IMR-90 (cell line): ENCODE measurements at regions not wholly inside any gene's neighbourhood (a gene's known extent, or its start where the extent isn't known, plus 50 kb on each side); places are given as distances from the start of the nearest gene placed in this dataset.

ENCODE experiments used
- ATAC-seq: fragments of 200-7000 bp; cut with Tn5 transposase; 2 replicates; pipeline ENCODE4 v1.9.1; 2020; ENCODE audit warnings: low read depth, mild to moderate bottlenecking, moderate library complexity
- BruUV-seq: library from RNA; stranded (reverse); fragments of 400-500 nt; replicated peaks from 2 replicates; lab custom pipeline; 2021; lab: Mats Ljungman, UMichigan
- CTCF ChIA-PET: fragments of 300-600 bp; formaldehyde crosslinking; extraction: SDS; loops from one replicate; lab custom pipeline; 2021; ENCODE audit warnings: antibody characterized with exemption; lab: Yijun Ruan, JAX
- POLR2A ChIA-PET: fragments of 300-600 bp; sonication (Branson Sonifier 250); formaldehyde crosslinking; loops from one replicate; lab custom pipeline; 2022; ENCODE audit warnings: antibody characterized with exemption; ENCODE audit not compliant: unreplicated experiment; lab: Charles Lee
- DNase-seq: peaks from one replicate; pipeline ENCODE4 v3.0.0; 2013
- H2AFZ ChIP-seq: replicated peaks from 2 replicates; pipeline ENCODE3; 2013; ENCODE audit warnings: low read length, mild to moderate bottlenecking; ENCODE audit not compliant: poor library complexity
- H2AK5ac ChIP-seq: 2 replicates; pipeline ENCODE4 v1.6.1; 2013; ENCODE audit warnings: low read depth, low read length, inconsistent platforms
- H2AK9ac ChIP-seq: replicated peaks from 2 replicates; pipeline ENCODE3; 2013; ENCODE audit warnings: mild to moderate bottlenecking, low read depth, low read length, moderate library complexity; ENCODE audit not compliant: poor library complexity
- H2BK120ac ChIP-seq: 2 replicates; pipeline ENCODE4 v1.6.1; 2013; ENCODE audit warnings: low read depth, low read length, inconsistent platforms
- H2BK15ac ChIP-seq: 3 replicates; pipeline ENCODE4 v1.6.1; 2013; ENCODE audit warnings: low read depth, low read length, inconsistent platforms
- H2BK20ac ChIP-seq: 2 replicates; pipeline ENCODE4 v1.6.1; 2013; ENCODE audit warnings: low read depth, mild to moderate bottlenecking, inconsistent platforms, low read length, moderate library complexity
- H2BK5ac ChIP-seq: 2 replicates; pipeline ENCODE4 v1.6.1; 2013; ENCODE audit warnings: mild to moderate bottlenecking, low read depth, low read length, inconsistent platforms; ENCODE audit not compliant: poor library complexity, severe bottlenecking
- H3K14ac ChIP-seq: replicated peaks from 2 replicates; pipeline ENCODE4 v1.6.1; 2013; ENCODE audit warnings: low read depth, low read length, inconsistent platforms
- H3K18ac ChIP-seq: 2 replicates; pipeline ENCODE4 v1.6.1; 2013; ENCODE audit warnings: low read depth, low read length, control low read depth
- H3K23ac ChIP-seq: 2 replicates; pipeline ENCODE4 v1.6.1; 2013; ENCODE audit warnings: low read depth, low read length, inconsistent platforms
- H3K27ac ChIP-seq: 2 replicates; pipeline ENCODE4 v1.5.1; 2013; ENCODE audit warnings: mild to moderate bottlenecking, control low read depth, low read length; ENCODE audit not compliant: insufficient read depth
- H3K27me3 ChIP-seq: 2 replicates; pipeline ENCODE4 v1.6.1; 2013; ENCODE audit warnings: low read length; ENCODE audit not compliant: control insufficient read depth, insufficient read depth
- H3K36me3 ChIP-seq: 2 replicates; pipeline ENCODE4 v1.6.1; 2013; ENCODE audit warnings: low read length, mixed read lengths; ENCODE audit not compliant: control insufficient read depth, insufficient read depth
- H3K4ac ChIP-seq: 2 replicates; pipeline ENCODE4 v1.6.1; 2013; ENCODE audit warnings: low read depth, low read length, inconsistent platforms
- H3K4me1 ChIP-seq: 2 replicates; pipeline ENCODE4 v1.6.1; 2013; ENCODE audit warnings: low read length, mixed read lengths; ENCODE audit not compliant: control insufficient read depth, insufficient read depth
- H3K4me2 ChIP-seq: 2 replicates; pipeline ENCODE4 v1.6.1; 2013; ENCODE audit warnings: low read depth, mild to moderate bottlenecking, control low read depth, low read length, moderate library complexity
- H3K4me3 ChIP-seq: 2 replicates; pipeline ENCODE4 v1.5.1; 2013; ENCODE audit warnings: low read depth, mild to moderate bottlenecking, control low read depth, low read length, moderate library complexity; ENCODE audit not compliant: insufficient read depth
- H3K56ac ChIP-seq: 2 replicates; pipeline ENCODE4 v1.6.1; 2013; ENCODE audit warnings: low read length, inconsistent platforms; ENCODE audit not compliant: insufficient read depth; ENCODE audit errors: extremely low read depth
- H3K79me1 ChIP-seq, 2 experiments: 2 replicates each; pipeline ENCODE4 v1.6.1; 2013; ENCODE audit warnings: low read length in 2 of 2, inconsistent platforms in 1 of 2, low read depth in 1 of 2
- H3K9ac ChIP-seq: 2 replicates; pipeline ENCODE4 v1.6.1; 2013; ENCODE audit warnings: low read depth, low read length, control low read depth
- H3K9me1 ChIP-seq: 2 replicates; pipeline ENCODE4 v1.6.1; 2013; ENCODE audit warnings: low read length, inconsistent platforms; ENCODE audit not compliant: insufficient read depth
- H3K9me3 ChIP-seq: 2 replicates; pipeline ENCODE4 v1.6.1; 2013; ENCODE audit warnings: low read length; ENCODE audit not compliant: control insufficient read depth, insufficient read depth
- H4K20me1 ChIP-seq: 2 replicates; pipeline ENCODE4 v1.6.1; 2013; ENCODE audit warnings: low read length, inconsistent platforms; ENCODE audit not compliant: insufficient read depth
- H4K5ac ChIP-seq: 2 replicates; pipeline ENCODE4 v1.6.1; 2013; ENCODE audit warnings: mild to moderate bottlenecking, low read depth, low read length, control low read depth
- H4K8ac ChIP-seq, 2 experiments: 2 replicates each; pipeline ENCODE4 v1.6.1; 2013; ENCODE audit warnings: low read depth in 2 of 2, low read length in 2 of 2, control low read depth in 1 of 2, inconsistent platforms in 1 of 2
- H4K91ac ChIP-seq: 2 replicates; pipeline ENCODE4 v1.6.1; 2013; ENCODE audit warnings: low read depth, low read length, inconsistent platforms; ENCODE audit not compliant: insufficient read depth
- BHLHE40 ChIP-seq: fragments of 150-350 bp; IDR thresholded peaks from 2 replicates; pipeline ENCODE4 v1.6.1; 2016; ENCODE audit warnings: mild to moderate bottlenecking, low read depth, low read length
- CEBPB ChIP-seq: IDR thresholded peaks from 2 replicates; pipeline ENCODE4 v1.6.1; 2012; ENCODE audit warnings: low read depth, low read length, improper control_type of control experiment
- CHD1 ChIP-seq: IDR thresholded peaks from 2 replicates; pipeline ENCODE4 v1.6.1; 2012; ENCODE audit warnings: low read depth, low read length, improper control_type of control experiment
- ELK1 ChIP-seq: fragments of 150-350 bp; IDR thresholded peaks from 2 replicates; pipeline ENCODE4 v1.6.1; 2016; ENCODE audit warnings: low read depth, mild to moderate bottlenecking, low read length, moderate library complexity, borderline replicate concordance
- MAFK ChIP-seq: IDR thresholded peaks from 2 replicates; pipeline ENCODE4 v1.6.1; 2012; ENCODE audit warnings: low read depth, low read length, improper control_type of control experiment
- MXI1 ChIP-seq: IDR thresholded peaks from 2 replicates; pipeline ENCODE4 v1.6.1; 2012; ENCODE audit warnings: low read depth, mild to moderate bottlenecking, low read length, moderate library complexity, borderline replicate concordance
- NFE2L2 ChIP-seq: fragments of 150-350 bp; IDR thresholded peaks from 2 replicates; pipeline ENCODE4 v1.6.1; 2016; ENCODE audit warnings: low read depth, mild to moderate bottlenecking, low read length
- POLR2A ChIP-seq: IDR thresholded peaks from 2 replicates; pipeline ENCODE4 v1.6.1; 2012; ENCODE audit warnings: mild to moderate bottlenecking, low read depth, low read length
- RAD21 ChIP-seq: IDR thresholded peaks from 2 replicates; pipeline ENCODE4 v1.6.1; 2012; ENCODE audit warnings: low read length, improper control_type of control experiment
- RCOR1 ChIP-seq: IDR thresholded peaks from 2 replicates; pipeline ENCODE4 v1.6.1; 2012; ENCODE audit warnings: mild to moderate bottlenecking, low read length, improper control_type of control experiment; ENCODE audit not compliant: insufficient replicate concordance
- RFX5 ChIP-seq: IDR thresholded peaks from 2 replicates; pipeline ENCODE4 v1.8.0; 2012; ENCODE audit warnings: low read depth, mild to moderate bottlenecking, low read length, moderate library complexity
- SMC3 ChIP-seq: fragments of 150-350 bp; IDR thresholded peaks from 2 replicates; pipeline ENCODE4 v1.6.1; 2016; ENCODE audit warnings: low read depth, mild to moderate bottlenecking, antibody characterized with exemption, low read length, moderate library complexity
- USF2 ChIP-seq: fragments of 150-350 bp; IDR thresholded peaks from 2 replicates; pipeline ENCODE4 v1.6.1; 2017; ENCODE audit warnings: mild to moderate bottlenecking, antibody characterized with exemption, low read length, low read depth
- WGBS, 2 experiments: methylation state at CpG; one replicate each; pipeline versions ENCODE4 v1.1.5 to v1.1.7; 2013; ENCODE audit warnings: missing lambda C conversion rate in 2 of 2; ENCODE audit not compliant: insufficient read length in 1 of 2; ENCODE audit errors: extremely low coverage in 2 of 2; 5-methylcytosine and 5-hydroxymethylcytosine counted together
- dilution Hi-C: fragments of 300-500 bp; cut with HindIII; formaldehyde crosslinking; loops from one replicate; pipeline ENCODE4 v1.14.3; 2018; ENCODE audit warnings: low sequenced_read_pairs; ENCODE audit not compliant: unreplicated experiment
- in situ Hi-C: fragments of 300-500 bp; cut with MboI; formaldehyde crosslinking; loops from 3 replicates; pipeline ENCODE4 v1.14.3; 2019; ENCODE audit warnings: low sequenced_read_pairs, inconsistent platforms, mixed read lengths
- intact Hi-C: fragments of 100-400 bp; cut with micrococcal nuclease; formaldehyde crosslinking; loops from 2 replicates; pipeline ENCODE4 v1.10.0; 2022

- Histone ChIP-seq H4K91ac (no peak overlapping the region), H3K23ac (no peak overlapping the region), H2BK120ac (no peak overlapping the region), H3K18ac (no peak overlapping the region), H4K20me1 (no peaks in the 10 kb centered on the region), H2BK15ac (no peak overlapping the region), H3K79me1 (no peaks in the 10 kb centered on the region), H2AK9ac (no peak overlapping the region), H3K56ac (no peak overlapping the region), H3K9me1 (no peaks in the 10 kb centered on the region), H2AK5ac (no peak overlapping the region), H3K27me3 (no peaks in the 10 kb centered on the region), H2AFZ (no peak overlapping the region), H3K4me2 (no peak overlapping the region), H4K5ac (no peak overlapping the region), H2BK5ac (no peak overlapping the region), H3K27ac (no peak overlapping the region), H3K9ac (no peak overlapping the region), H3K4me1 (no peaks in the 10 kb centered on the region), H3K36me3 (no peaks in the 10 kb centered on the region), H2BK20ac (no peak overlapping the region), H3K9me3 (no peaks in the 10 kb centered on the region), H4K8ac (no peak overlapping the region), H3K4ac (no peak overlapping the region), H3K14ac (no peak overlapping the region), H3K4me3 (no peak overlapping the region)
- in situ Hi-C loops, result no loop called here
- WGBS, 2 experiments, result no CpG with 5 or more reads among the region's 1 CpG
- dilution Hi-C loops, result no loop called here
- BruUV-seq, result no TSS peak
- CTCF ChIA-PET, result no interaction called here
- intact Hi-C loops, result no loop called here
- POLR2A ChIA-PET, result no interaction called here
- TF ChIP-seq POLR2A (no peak), RAD21 (no peak), ELK1 (no peak), MXI1 (no peak), BHLHE40 (no peak), CEBPB (no peak), SMC3 (no peak), MAFK (no peak), RCOR1 (no peak), USF2 (no peak), NFE2L2 (no peak), RFX5 (no peak), CHD1 (no peak)
- ATAC-seq (no peak), DNase-seq (no peak)
Observed at GRCh38 chr18:35875566-35875965, 96.9 kb upstream of the RMP24 start.
